ENCODE measurements at regions not wholly inside any gene's neighbourhood (a gene's known extent, or its start where the extent isn't known, plus 50 kb on each side); places are given as distances from the start of the nearest gene placed in this dataset.

DNA sequence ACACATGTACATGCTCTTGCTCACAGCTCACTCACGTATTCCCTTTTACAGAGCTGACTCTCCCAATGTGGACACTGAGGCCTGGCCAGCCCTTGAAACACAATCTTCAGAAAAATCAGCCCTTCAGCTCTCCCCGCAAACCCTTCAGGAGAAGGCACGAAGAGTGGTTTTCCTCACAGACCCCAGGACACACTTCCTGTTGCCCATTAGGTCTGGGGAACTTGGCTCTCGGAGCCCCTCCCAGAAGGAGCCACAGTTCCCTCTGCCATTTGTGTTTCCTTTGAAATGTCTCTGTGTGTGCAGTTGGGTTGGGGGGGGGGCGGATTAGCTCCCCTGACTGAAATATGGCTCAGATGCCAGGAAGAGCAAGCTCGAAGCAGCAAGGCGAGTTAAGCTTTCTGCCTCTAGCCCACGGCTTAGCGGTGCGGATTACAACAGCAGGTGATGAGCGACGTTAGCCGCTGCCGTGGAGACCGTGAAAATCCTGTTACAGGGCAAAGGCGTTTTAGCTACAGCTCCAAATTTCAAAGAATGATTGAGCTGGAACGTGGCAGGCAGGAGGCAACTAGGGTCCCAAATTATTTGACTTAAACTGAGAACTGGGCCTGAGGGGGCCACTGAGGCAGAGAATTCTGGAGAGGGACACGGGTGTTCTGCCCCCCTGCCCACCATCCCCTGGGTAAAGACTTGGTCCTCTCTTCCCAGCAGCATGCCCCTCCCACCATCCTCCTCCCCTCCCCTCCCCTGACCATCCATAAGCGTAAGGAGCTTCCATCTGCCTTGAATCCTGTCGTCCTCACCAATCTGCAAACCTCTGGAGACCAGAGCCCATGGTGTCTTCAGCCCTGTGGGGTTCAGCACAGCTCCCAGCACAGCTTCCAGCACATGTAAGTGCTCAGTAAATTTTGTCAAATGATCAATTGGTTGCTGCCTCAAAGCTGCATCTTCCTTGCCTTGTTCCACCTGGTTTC, 598.6 kb downstream of the BUD13 start:
- TF ChIP-seq, protein P1, sequence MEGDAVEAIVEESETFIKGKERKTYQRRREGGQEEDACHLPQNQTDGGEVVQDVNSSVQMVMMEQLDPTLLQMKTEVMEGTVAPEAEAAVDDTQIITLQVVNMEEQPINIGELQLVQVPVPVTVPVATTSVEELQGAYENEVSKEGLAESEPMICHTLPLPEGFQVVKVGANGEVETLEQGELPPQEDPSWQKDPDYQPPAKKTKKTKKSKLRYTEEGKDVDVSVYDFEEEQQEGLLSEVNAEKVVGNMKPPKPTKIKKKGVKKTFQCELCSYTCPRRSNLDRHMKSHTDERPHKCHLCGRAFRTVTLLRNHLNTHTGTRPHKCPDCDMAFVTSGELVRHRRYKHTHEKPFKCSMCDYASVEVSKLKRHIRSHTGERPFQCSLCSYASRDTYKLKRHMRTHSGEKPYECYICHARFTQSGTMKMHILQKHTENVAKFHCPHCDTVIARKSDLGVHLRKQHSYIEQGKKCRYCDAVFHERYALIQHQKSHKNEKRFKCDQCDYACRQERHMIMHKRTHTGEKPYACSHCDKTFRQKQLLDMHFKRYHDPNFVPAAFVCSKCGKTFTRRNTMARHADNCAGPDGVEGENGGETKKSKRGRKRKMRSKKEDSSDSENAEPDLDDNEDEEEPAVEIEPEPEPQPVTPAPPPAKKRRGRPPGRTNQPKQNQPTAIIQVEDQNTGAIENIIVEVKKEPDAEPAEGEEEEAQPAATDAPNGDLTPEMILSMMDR (IDR thresholded peaks at IDR 0.05) = no peak
- TF ChIP-seq EP300 (IDR thresholded peaks at IDR 0.05) = no peak

Data from suprapubic skin (tissue), 3 donors.